Stomach (tissue), 8 donors: ENCODE measurements at regions not wholly inside any gene's neighbourhood (a gene's known extent, or its start where the extent isn't known, plus 50 kb on each side); places are given as distances from the start of the nearest gene placed in this dataset.
A peak's percentile ranks its signal among the peaks of the same experiment; 100 is the strongest.

Experiments used
- DNase-seq, 2 donors: peaks; one replicate each; pipeline versions ENCODE4 v3.0.0 to v3.0.0-alpha.2; 2013 to 2019
- H3K27ac ChIP-seq, 5 donors: fragments of 200-600 bp in 4 of 5; sonication (generic) in 4 of 5; one replicate each; pipeline ENCODE4 v1.5.1; 2013 to 2019; ENCODE audit warnings: mild to moderate bottlenecking in 1 of 5, moderate library complexity in 1 of 5
- H3K27me3 ChIP-seq, 3 donors: fragments of 200-600 bp; sonication (generic); one replicate each; pipeline ENCODE4 v1.5.1; 2017 to 2019; ENCODE audit warnings: mixed run types in 1 of 3
- H3K36me3 ChIP-seq, 4 donors: fragments of 200-600 bp; sonication (generic); 1 replicate in 3 of 4; 2 replicates in 1 of 4; pipeline ENCODE4 v1.5.1; 2016 to 2019
- H3K4me1 ChIP-seq, 4 donors: fragments of 200-600 bp; sonication (generic); one replicate each; pipeline ENCODE4 v1.5.1; 2016 to 2019
- H3K4me3 ChIP-seq, 4 donors: fragments of 200-600 bp; sonication (generic) in 3 of 4; one replicate each; pipeline ENCODE4 v1.5.1; 2016 to 2019; ENCODE audit warnings: mild to moderate bottlenecking in 1 of 4
- H3K9me3 ChIP-seq, 4 donors: fragments of 200-600 bp; sonication (generic); one replicate each; pipeline ENCODE4 v1.5.1; 2016 to 2019
- CTCF ChIP-seq, 7 experiments: fragments of 450-650 bp in 4 of 7; fragments of 200-600 bp in 3 of 7; sonication (generic) in 3 of 7; IDR thresholded peaks; one replicate each; pipeline ENCODE4 v1.5.1; 2016 to 2019; ENCODE audit warnings: antibody characterized with exemption in 7 of 7, control low read depth in 2 of 7, mild to moderate bottlenecking in 1 of 7
- EP300 ChIP-seq: sonication (generic); formaldehyde crosslinking; IDR thresholded peaks from one replicate; pipeline ENCODE4 v1.6.1; 2017; ENCODE audit warnings: antibody characterized with exemption
- POLR2A ChIP-seq, 4 donors: fragments of 450-650 bp; IDR thresholded peaks; one replicate each; pipeline ENCODE4 v1.6.1; 2016; ENCODE audit warnings: antibody characterized with exemption in 4 of 4, control low read depth in 2 of 4, mild to moderate bottlenecking in 1 of 4, moderate library complexity in 1 of 4
- POLR2AphosphoS5 ChIP-seq, 3 donors: sonication (generic); formaldehyde crosslinking; IDR thresholded peaks; one replicate each; pipeline ENCODE4 v1.6.1; 2016; ENCODE audit warnings: antibody characterized with exemption in 3 of 3
- WGBS, 5 donors: extraction: QIAGEN DNeasy Blood & Tissue Kit in 3 of 5; methylation state at CpG; one replicate each; pipeline versions ENCODE4 v1.1.5 to v1.1.7; 2013 to 2018; 5-methylcytosine and 5-hydroxymethylcytosine counted together
- intact Hi-C: fragments of 100-400 bp; cut with DNase I; formaldehyde crosslinking; loops from one replicate; pipeline ENCODE4 v1.15.1; 2023; ENCODE audit warnings: low total_unique reads
- donor health status: healthy with polysubstance abuse.
- donor health status: Bipolar disorder and iron deficiency.
- donor health status: healthy.

- H3K4me1 ChIP-seq = peaks cover 0 to 48% (median 25%) of the 10 kb centered on the region in 4 donors
- H3K36me3 ChIP-seq = no peaks in the 10 kb centered on the region
- intact Hi-C loops = loop anchor here (10.0 kb wide), 1 partner anchor 113 kb away; no protein-coding TSS in a partner anchor
- no peaks in the 10 kb centered on the region for H3K27me3 ChIP-seq
- DNase-seq = peak; percentile 68 to 85
- 5 to 23% (median 14%) methylated on average over 13 to 15 of the region's 15 CpGs for WGBS, 5 donors
- TF ChIP-seq CTCF (IDR thresholded peaks at IDR 0.05) (no peak), POLR2AphosphoS5 (IDR thresholded peaks at IDR 0.05) (no peak), POLR2A (IDR thresholded peaks at IDR 0.05) (no peak), EP300 (no peak)
- H3K4me3 ChIP-seq = peak overlapping the region; percentile 7 to 17 (median 13)
- H3K9me3 ChIP-seq = no peaks in the 10 kb centered on the region
- H3K27ac ChIP-seq = peak overlapping the region; percentile 68 to 86 (median 81)
Observed at GRCh38 chrX:9341291-9342201, 123.3 kb upstream of the TBL1X start.

- peak; percentile 83 to 93 for DNase-seq
- Histone ChIP-seq H3K27me3 (no peaks in the 10 kb centered on the region), H3K9me3 (no peaks in the 10 kb centered on the region), H3K27ac (peak overlapping the region; percentile 19 to 86 (median 81)), H3K4me1 (peaks cover 0 to 39% (median 22%) of the 10 kb centered on the region in 4 donors), H3K36me3 (no peaks in the 10 kb centered on the region), H3K4me3 (peak overlapping the region; percentile 11 to 25 (median 18))
- TF ChIP-seq POLR2AphosphoS5 (IDR thresholded peaks at IDR 0.05) (peak in 1 of 3 donors; percentile 33), CTCF (IDR thresholded peaks at IDR 0.05) (no peak)
- 0 to 12% (median 4%) methylated on average over 8 to 25 of the region's 25 CpGs for WGBS, 5 donors
- intact Hi-C loops = loop anchor here (10.0 kb wide), 1 partner anchor 112 kb away; no protein-coding TSS in a partner anchor
Observed at GRCh38 chrX:9342561-9343051, 122.3 kb upstream of the TBL1X start.

- WGBS, 5 donors = 80 to 97% (median 84%) methylated on average over 4 to 7 of the region's 7 CpGs
- no peak for DNase-seq
- intact Hi-C loops = loop anchor here (10.0 kb wide), 1 partner anchor 111 kb away; no protein-coding TSS in a partner anchor
- Histone ChIP-seq H3K27me3 (no peaks in the 10 kb centered on the region), H3K9me3 (no peaks in the 10 kb centered on the region), H3K27ac (peak overlapping the region in 1 of 5 donors; percentile 13), H3K4me1 (peaks cover 0 to 39% (median 22%) of the 10 kb centered on the region in 4 donors), H3K4me3 (no peak overlapping the region), H3K36me3 (no peaks in the 10 kb centered on the region)
- TF ChIP-seq CTCF (IDR thresholded peaks at IDR 0.05) = no peak
- TF ChIP-seq POLR2A (IDR thresholded peaks at IDR 0.05) = no peak
- TF ChIP-seq EP300 = no peak
- no peak for TF ChIP-seq POLR2AphosphoS5 (IDR thresholded peaks at IDR 0.05)
Observed at GRCh38 chrX:9343971-9344370, 120.9 kb upstream of the TBL1X start.

GRCh38 chrX:9345957-9346356, 118.9 kb upstream of the TBL1X start:
- Histone ChIP-seq H3K4me1 (peaks cover 0 to 26% (median 12%) of the 10 kb centered on the region in 4 donors), H3K9me3 (no peaks in the 10 kb centered on the region), H3K27me3 (no peaks in the 10 kb centered on the region), H3K4me3 (no peak overlapping the region), H3K36me3 (no peaks in the 10 kb centered on the region), H3K27ac (no peak overlapping the region)
- WGBS, 5 donors = 90 to 94% (median 94%) methylated on average over 7 to 8 of the region's 8 CpGs
- intact Hi-C loops = loop anchor here (10.0 kb wide), 1 partner anchor 109 kb away; no protein-coding TSS in a partner anchor
- TF ChIP-seq EP300 = no peak
- no peak for DNase-seq
